PC-9 (cell line): ENCODE measurements at regions not wholly inside any gene's neighbourhood (a gene's known extent, or its start where the extent isn't known, plus 50 kb on each side); places are given as distances from the start of the nearest gene placed in this dataset.

Source experiments
- BruUV-seq: library from RNA; stranded (reverse); fragments of 400-500 nt; replicated peaks from 2 replicates; lab custom pipeline; 2021; lab: Mats Ljungman, UMichigan
- CTCF ChIA-PET: fragments of 300-600 bp; sonication (Branson Sonifier 250); formaldehyde crosslinking; loops from one replicate; lab custom pipeline; 2022; ENCODE audit warnings: antibody characterized with exemption; lab: Charles Lee
- POLR2A ChIA-PET: fragments of 300-600 bp; sonication (Branson Sonifier 250); formaldehyde crosslinking; loops from one replicate; lab custom pipeline; 2022; ENCODE audit warnings: antibody characterized with exemption; ENCODE audit not compliant: unreplicated experiment; lab: Charles Lee
- DNase-seq, 2 experiments: peaks; one replicate each; pipeline versions ENCODE4 v3.0.0 to v3.0.0-alpha.2; 2015 to 2022; ENCODE audit warnings: mixed read lengths in 1 of 2
- H2AFZ ChIP-seq: fragments of 200-600 bp; sonication (generic); 2 replicates; pipeline ENCODE4 v1.8.1; 2017; ENCODE audit warnings: antibody characterized with exemption
- H3F3A ChIP-seq: fragments of 200-600 bp; sonication (generic); 2 replicates; pipeline ENCODE4 v1.8.1; 2017; ENCODE audit warnings: antibody characterized with exemption, mild to moderate bottlenecking, low read depth; ENCODE audit not compliant: insufficient read depth
- H3K27ac ChIP-seq: fragments of 200-600 bp; sonication (generic); 2 replicates; pipeline ENCODE4 v1.6.1; 2016; ENCODE audit warnings: mixed run types
- H3K27me3 ChIP-seq: fragments of 200-600 bp; sonication (generic); 2 replicates; pipeline ENCODE4 v1.6.1; 2016; ENCODE audit warnings: low read depth, mixed run types; ENCODE audit not compliant: insufficient read depth
- H3K36me3 ChIP-seq: fragments of 200-600 bp; sonication (generic); 2 replicates; pipeline ENCODE4 v1.6.1; 2016; ENCODE audit warnings: low read depth, mixed run types
- H3K4me1 ChIP-seq: fragments of 200-600 bp; sonication (generic); replicated peaks from 2 replicates; pipeline ENCODE4 v1.6.1; 2016; ENCODE audit warnings: mixed run types; ENCODE audit not compliant: insufficient read depth
- H3K4me2 ChIP-seq: fragments of 200-600 bp; sonication (generic); 2 replicates; pipeline ENCODE4 v1.6.1; 2017; ENCODE audit warnings: mixed run types
- H3K4me3 ChIP-seq: fragments of 200-600 bp; sonication (generic); 2 replicates; pipeline ENCODE4 v1.6.1; 2016; ENCODE audit warnings: mixed run types
- H3K79me2 ChIP-seq: fragments of 200-600 bp; sonication (generic); 2 replicates; pipeline ENCODE4 v1.6.1; 2017; ENCODE audit warnings: low read depth, mixed run types
- H3K9me2 ChIP-seq: fragments of 200-600 bp; sonication (generic); 2 replicates; pipeline ENCODE4 v1.8.1; 2017; ENCODE audit warnings: mild to moderate bottlenecking; ENCODE audit not compliant: insufficient read depth
- H3K9me3 ChIP-seq: fragments of 200-600 bp; sonication (generic); 2 replicates; pipeline ENCODE4 v1.8.1; 2016; ENCODE audit warnings: low read depth; ENCODE audit not compliant: insufficient read depth
- H4K20me1 ChIP-seq: fragments of 200-600 bp; sonication (generic); 2 replicates; pipeline ENCODE4 v1.8.1; 2017; ENCODE audit not compliant: insufficient read depth
- EZH2 ChIP-seq: fragments of 200-600 bp; sonication (generic); IDR thresholded peaks from 2 replicates; pipeline ENCODE4 v1.8.0; 2017; ENCODE audit warnings: antibody characterized with exemption, low read depth
- intact Hi-C: fragments of 100-400 bp; cut with micrococcal nuclease; formaldehyde crosslinking; loops from one replicate; pipeline ENCODE4 v1.10.0; 2022; ENCODE audit not compliant: unreplicated experiment
- TF ChIP-seq, protein P1 (sequence below): fragments of 200-600 bp; sonication (generic); conservative IDR thresholded peaks from 2 replicates; pipeline ENCODE4 v1.6.1; 2017; ENCODE audit warnings: mixed run types, antibody characterized with exemption, mild to moderate bottlenecking, moderate library complexity

DNA sequence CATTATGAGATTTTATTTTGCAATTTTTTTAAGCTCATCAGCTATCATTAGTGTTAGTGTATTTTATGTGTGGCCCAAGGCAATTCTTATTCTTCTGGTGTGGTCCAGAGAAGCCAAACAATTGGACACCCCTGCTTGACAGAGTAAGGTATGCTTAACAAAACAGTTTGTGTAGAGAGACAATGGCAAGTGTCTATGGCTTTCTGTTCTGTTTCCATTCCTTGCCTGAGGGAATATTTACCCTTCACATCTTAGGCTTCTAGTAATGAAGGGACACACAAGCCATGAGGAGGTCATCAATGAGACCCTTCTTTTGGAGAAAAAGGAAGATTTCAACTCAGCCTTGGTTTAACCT is 1278.4 kb upstream of the TENM4 start:
- Histone ChIP-seq H3K4me1 (no peaks in the 10 kb centered on the region), H3K9me3 (no peaks in the 10 kb centered on the region), H3K4me2 (no peak overlapping the region), H3K27ac (no peak overlapping the region), H3K79me2 (no peaks in the 10 kb centered on the region), H4K20me1 (no peaks in the 10 kb centered on the region), H2AFZ (no peak overlapping the region), H3F3A (no peaks in the 10 kb centered on the region), H3K36me3 (no peaks in the 10 kb centered on the region), H3K27me3 (no peaks in the 10 kb centered on the region), H3K4me3 (no peak overlapping the region), H3K9me2 (no peaks in the 10 kb centered on the region)
- DNase-seq: no peak
- no peak for TF ChIP-seq EZH2
- TF ChIP-seq, protein P1, sequence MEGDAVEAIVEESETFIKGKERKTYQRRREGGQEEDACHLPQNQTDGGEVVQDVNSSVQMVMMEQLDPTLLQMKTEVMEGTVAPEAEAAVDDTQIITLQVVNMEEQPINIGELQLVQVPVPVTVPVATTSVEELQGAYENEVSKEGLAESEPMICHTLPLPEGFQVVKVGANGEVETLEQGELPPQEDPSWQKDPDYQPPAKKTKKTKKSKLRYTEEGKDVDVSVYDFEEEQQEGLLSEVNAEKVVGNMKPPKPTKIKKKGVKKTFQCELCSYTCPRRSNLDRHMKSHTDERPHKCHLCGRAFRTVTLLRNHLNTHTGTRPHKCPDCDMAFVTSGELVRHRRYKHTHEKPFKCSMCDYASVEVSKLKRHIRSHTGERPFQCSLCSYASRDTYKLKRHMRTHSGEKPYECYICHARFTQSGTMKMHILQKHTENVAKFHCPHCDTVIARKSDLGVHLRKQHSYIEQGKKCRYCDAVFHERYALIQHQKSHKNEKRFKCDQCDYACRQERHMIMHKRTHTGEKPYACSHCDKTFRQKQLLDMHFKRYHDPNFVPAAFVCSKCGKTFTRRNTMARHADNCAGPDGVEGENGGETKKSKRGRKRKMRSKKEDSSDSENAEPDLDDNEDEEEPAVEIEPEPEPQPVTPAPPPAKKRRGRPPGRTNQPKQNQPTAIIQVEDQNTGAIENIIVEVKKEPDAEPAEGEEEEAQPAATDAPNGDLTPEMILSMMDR: no peak
- ChIA-PET CTCF (no interaction called here), POLR2A (no interaction called here)
- BruUV-seq: no TSS peak
- intact Hi-C loops: no loop called here

DNA sequence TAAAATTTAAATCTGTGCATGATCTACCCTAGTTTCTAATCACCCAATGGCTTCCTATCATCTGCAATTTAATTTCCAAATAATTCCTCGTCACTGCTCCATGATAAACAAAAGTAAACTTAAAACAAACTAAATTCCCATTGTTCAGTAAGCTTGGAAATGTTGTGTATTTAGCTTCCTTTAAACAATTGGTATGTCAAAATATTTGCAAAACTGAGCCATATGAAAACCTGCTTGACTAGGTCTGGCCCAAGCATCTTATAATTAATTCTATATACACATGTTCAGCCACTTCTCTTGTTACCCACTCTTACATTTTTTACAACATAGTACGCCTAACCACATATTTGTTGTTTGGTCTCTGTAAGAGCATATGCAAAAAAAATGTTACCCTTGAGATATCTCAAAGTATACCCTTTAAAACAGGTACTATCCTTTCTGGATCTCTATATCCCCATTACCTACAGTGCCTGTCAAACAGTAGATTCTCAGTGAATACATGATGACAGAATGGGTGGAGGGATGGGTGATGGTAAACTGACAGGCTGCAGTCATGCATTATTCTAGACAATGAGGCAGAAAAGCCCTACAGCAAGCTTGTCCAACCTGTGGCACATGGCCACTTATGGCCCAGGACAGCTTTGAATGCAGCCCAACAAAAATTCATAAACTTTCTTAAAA is 1277.9 kb upstream of the TENM4 start:
- intact Hi-C loops: no loop called here
- H4K20me1 ChIP-seq: no peaks in the 10 kb centered on the region
- no peak overlapping the region for H2AFZ ChIP-seq
- no peaks in the 10 kb centered on the region for H3K27me3 ChIP-seq
- TF ChIP-seq, protein P1: no peak
- TF ChIP-seq EZH2: no peak
- DNase-seq: peak in 1 of 2 experiments; percentile 40
- POLR2A ChIA-PET: no interaction called here
- no peaks in the 10 kb centered on the region for H3K9me3 ChIP-seq
- no peak overlapping the region for H3K4me3 ChIP-seq
- no TSS peak for BruUV-seq
- no peaks in the 10 kb centered on the region for H3K79me2 ChIP-seq
- CTCF ChIA-PET: no interaction called here
- H3K36me3 ChIP-seq: no peaks in the 10 kb centered on the region
- H3K27ac ChIP-seq: no peak overlapping the region
- no peaks in the 10 kb centered on the region for H3K9me2 ChIP-seq
- no peaks in the 10 kb centered on the region for H3F3A ChIP-seq
- H3K4me1 ChIP-seq: no peaks in the 10 kb centered on the region
- H3K4me2 ChIP-seq: no peak overlapping the region

DNA sequence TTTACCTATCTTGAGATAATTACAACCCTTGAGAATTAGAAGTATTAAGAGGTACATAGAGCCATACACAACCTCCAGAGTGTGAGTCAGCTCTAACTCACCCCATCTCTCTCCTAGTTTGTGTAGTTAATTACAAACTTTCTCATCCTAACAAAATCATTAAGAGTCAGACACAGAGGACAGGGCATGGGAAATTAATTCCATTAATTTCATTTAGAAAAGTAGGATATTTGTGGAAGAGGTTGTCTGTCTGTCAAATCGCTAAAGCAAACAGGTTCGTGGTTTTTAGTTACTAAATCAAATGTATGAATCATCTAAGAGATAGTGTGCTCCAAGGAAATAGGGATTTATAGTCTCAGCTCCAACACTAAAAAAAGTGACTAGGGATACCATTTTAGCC is 1261.4 kb upstream of the TENM4 start:
- TF ChIP-seq, protein P1: no peak
- TF ChIP-seq EZH2: no peak
- H3K4me2 ChIP-seq: peak overlapping the region; percentile 9; the same call in 1 of the 2 replicates
- H3K79me2 ChIP-seq: no peaks in the 10 kb centered on the region
- no TSS peak for BruUV-seq
- no peaks in the 10 kb centered on the region for H4K20me1 ChIP-seq
- no peak for DNase-seq
- H2AFZ ChIP-seq: no peak overlapping the region
- CTCF ChIA-PET: no interaction called here
- no peaks in the 10 kb centered on the region for H3K36me3 ChIP-seq
- no peaks in the 10 kb centered on the region for H3K27me3 ChIP-seq
- 0 out of 2 replicates have a peak, but pooled peaks cover 3% of the 10 kb centered on the region for H3K9me3 ChIP-seq
- POLR2A ChIA-PET: no interaction called here
- H3K27ac ChIP-seq: no peak overlapping the region
- peaks cover 21% of the 10 kb centered on the region; the same call in 1 of the 2 replicates for H3F3A ChIP-seq
- H3K9me2 ChIP-seq: no peaks in the 10 kb centered on the region
- H3K4me1 ChIP-seq: peaks cover 34% of the 10 kb centered on the region
- intact Hi-C loops: no loop called here
- no peak overlapping the region for H3K4me3 ChIP-seq
